ENCODE measurements at regions not wholly inside any gene's neighbourhood (a gene's known extent, or its start where the extent isn't known, plus 50 kb on each side); places are given as distances from the start of the nearest gene placed in this dataset.

- Histone ChIP-seq H4K5ac (ENCODE audit: insufficient read length, low read depth, low read length) (no peak overlapping the region), H4K91ac (replicated peaks; ENCODE audit: insufficient read length, low read length) (no peak overlapping the region), H3K36me3 (ENCODE audit: control insufficient read depth in 2 of 4, insufficient read depth in 4 of 4, low read length in 3 of 4) (no peaks in the 10 kb centered on the region), H3K4me3 (ENCODE audit: extremely low read depth in 1 of 4, insufficient read depth in 2 of 4, low read depth in 3 of 4, low read length in 4 of 4) (no peak overlapping the region), H3K27ac (ENCODE audit: low read depth, low read length) (no peak overlapping the region), H2BK15ac (ENCODE audit: low read length) (no peak overlapping the region), H3K79me2 (ENCODE audit: control insufficient read depth in 1 of 2, insufficient read depth in 2 of 2, low read length in 2 of 2) (no peaks in the 10 kb centered on the region), H3K23me2 (ENCODE audit: low read depth, low read length) (no peaks in the 10 kb centered on the region), H2BK120ac (replicated peaks; ENCODE audit: low read depth, low read length) (no peak overlapping the region), H3K79me1 (ENCODE audit: low read depth, low read length) (no peaks in the 10 kb centered on the region), H3K4me2 (ENCODE audit: insufficient read depth in 1 of 2, low read depth in 2 of 2, low read length in 2 of 2) (no peak overlapping the region), H3K14ac (ENCODE audit: insufficient read length) (no peak overlapping the region), H3K9ac (replicated peaks in 1 of 4; ENCODE audit: extremely low read depth in 1 of 4, low read depth in 3 of 4, low read length in 3 of 4) (no peak overlapping the region), H2BK12ac (ENCODE audit: low read depth, low read length) (no peak overlapping the region), H3K56ac (replicated peaks; ENCODE audit: insufficient read length, low read depth, low read length) (no peak overlapping the region), H2BK5ac (ENCODE audit: low read depth, low read length) (no peak overlapping the region), H4K8ac (ENCODE audit: extremely low read depth, insufficient read depth, low read length) (no peak overlapping the region), H3K18ac (ENCODE audit: extremely low read depth, low read length) (no peak overlapping the region), H3K23ac (ENCODE audit: insufficient read length) (no peak overlapping the region), H2AK5ac (ENCODE audit: low read depth, low read length) (no peak overlapping the region), H4K20me1 (replicated peaks in 1 of 2; ENCODE audit: control insufficient read depth in 1 of 2, insufficient read depth in 2 of 2, low read length in 2 of 2) (no peaks in the 10 kb centered on the region), H2AFZ (ENCODE audit: low read length) (no peak overlapping the region), H3K4me1 (replicated peaks in 1 of 4; ENCODE audit: control insufficient read depth in 3 of 4, insufficient read depth in 4 of 4, low read length in 3 of 4) (no peaks in the 10 kb centered on the region), H3K27me3 (replicated peaks in 1 of 4; ENCODE audit: control insufficient read depth in 3 of 4, extremely low read depth in 1 of 4, insufficient read depth in 3 of 4, low read length in 3 of 4) (no peaks in the 10 kb centered on the region; a peak in 1 of 7 replicates), H3K9me3 (ENCODE audit: insufficient read depth in 2 of 2, low read depth in 1 of 2, low read length in 1 of 2) (peaks cover 3 to 10% of the 10 kb centered on the region in 2 experiments; a peak in 2 of 4 replicates), H3K4ac (replicated peaks; ENCODE audit: insufficient read length, low read depth, low read length) (no peak overlapping the region), H2BK20ac (ENCODE audit: low read length) (no peak overlapping the region)
- POLR2A ChIA-PET (ENCODE audit: partially characterized antibody): no interaction called here
- 95% methylated on average over 3 of the region's 3 CpGs; no CpG with 5 or more reads in 1 of the 2 experiments for WGBS, 2 experiments (ENCODE audit: extremely low coverage in 1 of 2, insufficient coverage in 1 of 2, insufficient read length in 1 of 2, insufficient replicate concordance in 2 of 2, low coverage in 1 of 2, low lambda C conversion rate in 2 of 2, missing lambda C conversion rate in 1 of 2)
- CTCF ChIA-PET (ENCODE audit: partially characterized antibody): no interaction called here
- FAIRE-seq (no peak), DNase-seq (ENCODE audit: low read depth in 1 of 2, low spot score in 2 of 2) (no peak)
- no peak for TF ChIP-seq SIX5 (IDR thresholded peaks at IDR 0.05; ENCODE audit: low read depth, low read length)
- TF ChIP-seq KDM1A (IDR thresholded peaks at IDR 0.05; ENCODE audit: borderline replicate concordance, low read length): peak; percentile 29; the same call in 1 of the 2 replicates
These were observed 352.2 kb downstream of the ZNF521 start for GRCh38 chr18:24999650-25000267.
